Adrenal gland (tissue), 5 donors: ENCODE measurements at regions not wholly inside any gene's neighbourhood (a gene's known extent, or its start where the extent isn't known, plus 50 kb on each side); places are given as distances from the start of the nearest gene placed in this dataset.

Experiments
- POLR2A ChIP-seq, 2 donors: fragments of 450-650 bp; IDR thresholded peaks; one replicate each; pipeline ENCODE4 v1.6.1; 2017; ENCODE audit warnings: antibody characterized with exemption in 2 of 2, mild to moderate bottlenecking in 2 of 2, moderate library complexity in 1 of 2
- TF ChIP-seq, protein P1 (sequence below), 6 experiments: fragments of 450-650 bp in 4 of 6; fragments of 200-600 bp in 2 of 6; sonication (generic) in 1 of 6; IDR thresholded peaks; 1 replicate in 5 of 6; 2 replicates in 1 of 6; pipeline versions ENCODE4 v1.5.1 to v1.8.0; 2016 to 2021; ENCODE audit warnings: antibody characterized with exemption in 6 of 6, mild to moderate bottlenecking in 2 of 6, moderate library complexity in 1 of 6
- donor health status: DM: no; HTN: no; CAD: no.

DNA sequence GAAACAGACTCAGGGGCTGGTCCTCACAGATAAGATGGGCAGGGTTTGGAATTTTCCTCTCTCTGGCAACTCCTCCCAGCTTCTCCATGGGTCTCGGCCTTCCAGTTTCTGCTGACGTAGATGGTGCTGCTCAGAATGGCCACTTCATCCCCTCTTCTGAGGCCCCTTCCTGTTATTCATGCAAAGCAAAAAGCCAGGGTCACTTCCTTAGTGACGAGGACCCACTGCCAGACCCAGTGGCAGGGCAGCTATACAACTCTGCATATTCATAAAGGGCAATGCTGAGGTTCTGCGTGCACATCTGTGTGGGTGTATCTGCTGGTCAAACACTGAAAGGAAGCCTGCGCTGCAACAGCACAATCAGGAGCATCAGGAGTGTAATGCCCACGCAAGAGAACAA is 108.8 kb downstream of the WSCD1 start:
- TF ChIP-seq POLR2A (IDR thresholded peaks at IDR 0.05) = no peak
- TF ChIP-seq, protein P1, sequence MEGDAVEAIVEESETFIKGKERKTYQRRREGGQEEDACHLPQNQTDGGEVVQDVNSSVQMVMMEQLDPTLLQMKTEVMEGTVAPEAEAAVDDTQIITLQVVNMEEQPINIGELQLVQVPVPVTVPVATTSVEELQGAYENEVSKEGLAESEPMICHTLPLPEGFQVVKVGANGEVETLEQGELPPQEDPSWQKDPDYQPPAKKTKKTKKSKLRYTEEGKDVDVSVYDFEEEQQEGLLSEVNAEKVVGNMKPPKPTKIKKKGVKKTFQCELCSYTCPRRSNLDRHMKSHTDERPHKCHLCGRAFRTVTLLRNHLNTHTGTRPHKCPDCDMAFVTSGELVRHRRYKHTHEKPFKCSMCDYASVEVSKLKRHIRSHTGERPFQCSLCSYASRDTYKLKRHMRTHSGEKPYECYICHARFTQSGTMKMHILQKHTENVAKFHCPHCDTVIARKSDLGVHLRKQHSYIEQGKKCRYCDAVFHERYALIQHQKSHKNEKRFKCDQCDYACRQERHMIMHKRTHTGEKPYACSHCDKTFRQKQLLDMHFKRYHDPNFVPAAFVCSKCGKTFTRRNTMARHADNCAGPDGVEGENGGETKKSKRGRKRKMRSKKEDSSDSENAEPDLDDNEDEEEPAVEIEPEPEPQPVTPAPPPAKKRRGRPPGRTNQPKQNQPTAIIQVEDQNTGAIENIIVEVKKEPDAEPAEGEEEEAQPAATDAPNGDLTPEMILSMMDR (IDR thresholded peaks at IDR 0.05) = no peak
